ENCODE measurements at regions not wholly inside any gene's neighbourhood (a gene's known extent, or its start where the extent isn't known, plus 50 kb on each side); places are given as distances from the start of the nearest gene placed in this dataset.
"Not testable (repeated sequence)": the region's sequence is repeated elsewhere in the genome, so short reads cannot be mapped to it uniquely, and the experiment has no call there.

DNA sequence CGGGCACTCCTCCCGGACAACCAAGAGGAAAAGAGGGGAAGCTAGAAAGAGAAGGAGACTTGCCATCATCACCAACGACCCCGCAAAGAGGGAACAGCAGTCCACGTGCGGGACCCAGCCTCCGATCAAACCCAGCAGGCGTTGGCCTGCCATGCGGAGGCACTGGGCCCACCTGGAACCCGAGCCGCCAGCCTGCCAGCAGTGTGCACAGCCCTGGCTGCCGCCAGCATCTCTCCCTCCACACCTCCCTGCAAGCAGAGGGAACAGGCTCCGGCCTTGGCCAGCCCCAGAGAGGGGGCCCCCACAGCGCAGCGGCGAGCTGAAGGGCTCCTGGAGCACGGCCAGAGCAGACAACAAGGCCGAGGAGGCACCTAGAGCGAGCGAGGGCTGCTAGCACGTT, 1244.7 kb upstream of the B3GALT2 start:
- no peaks in the 10 kb centered on the region for H3K27me3 ChIP-seq
- no peak overlapping the region for H3K4me3 ChIP-seq (replicated peaks in 1 of 3)
- no peaks in the 10 kb centered on the region for H3K4me1 ChIP-seq
- 87 to 93% methylated on average over 20 to 21 of the region's 21 CpGs for WGBS, 2 donors
- no peaks in the 10 kb centered on the region for H3K36me3 ChIP-seq
- TF ChIP-seq, protein P1, sequence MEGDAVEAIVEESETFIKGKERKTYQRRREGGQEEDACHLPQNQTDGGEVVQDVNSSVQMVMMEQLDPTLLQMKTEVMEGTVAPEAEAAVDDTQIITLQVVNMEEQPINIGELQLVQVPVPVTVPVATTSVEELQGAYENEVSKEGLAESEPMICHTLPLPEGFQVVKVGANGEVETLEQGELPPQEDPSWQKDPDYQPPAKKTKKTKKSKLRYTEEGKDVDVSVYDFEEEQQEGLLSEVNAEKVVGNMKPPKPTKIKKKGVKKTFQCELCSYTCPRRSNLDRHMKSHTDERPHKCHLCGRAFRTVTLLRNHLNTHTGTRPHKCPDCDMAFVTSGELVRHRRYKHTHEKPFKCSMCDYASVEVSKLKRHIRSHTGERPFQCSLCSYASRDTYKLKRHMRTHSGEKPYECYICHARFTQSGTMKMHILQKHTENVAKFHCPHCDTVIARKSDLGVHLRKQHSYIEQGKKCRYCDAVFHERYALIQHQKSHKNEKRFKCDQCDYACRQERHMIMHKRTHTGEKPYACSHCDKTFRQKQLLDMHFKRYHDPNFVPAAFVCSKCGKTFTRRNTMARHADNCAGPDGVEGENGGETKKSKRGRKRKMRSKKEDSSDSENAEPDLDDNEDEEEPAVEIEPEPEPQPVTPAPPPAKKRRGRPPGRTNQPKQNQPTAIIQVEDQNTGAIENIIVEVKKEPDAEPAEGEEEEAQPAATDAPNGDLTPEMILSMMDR (IDR thresholded peaks at IDR 0.05), result no peak
- no peak for TF ChIP-seq POLR2A (IDR thresholded peaks at IDR 0.05)
- no peak overlapping the region for H3K27ac ChIP-seq
- no peak for DNase-seq
- intact Hi-C loops (cut with DNase I), result no loop called here
- no peaks in the 10 kb centered on the region for H3K9me3 ChIP-seq

DNA sequence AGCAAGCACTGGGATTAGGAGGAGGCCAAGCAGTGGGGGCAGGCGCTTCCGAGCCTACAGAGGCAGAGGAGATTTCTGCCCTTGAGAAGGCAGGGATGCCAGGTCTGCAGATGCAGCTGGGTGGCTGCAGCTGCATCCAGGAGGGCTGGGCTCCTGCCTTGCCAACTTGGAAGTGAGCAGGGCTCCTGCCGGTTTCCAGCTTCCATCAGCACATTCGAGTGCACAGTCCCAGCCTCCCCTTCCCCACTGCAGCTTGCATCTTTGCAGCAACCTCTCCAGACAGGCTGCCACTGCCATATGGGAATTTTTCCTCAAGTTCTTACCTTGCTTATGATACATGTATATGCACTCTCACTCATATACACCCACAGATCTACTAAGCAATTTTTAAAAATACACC, 1234.3 kb upstream of the B3GALT2 start:
- Histone ChIP-seq H3K4me3 (replicated peaks in 1 of 3) (no peak overlapping the region), H3K27me3 (no peaks in the 10 kb centered on the region), H3K36me3 (no peaks in the 10 kb centered on the region), H3K27ac (no peak overlapping the region), H3K9me3 (no peaks in the 10 kb centered on the region), H3K4me1 (no peaks in the 10 kb centered on the region)
- TF ChIP-seq, protein P1 (IDR thresholded peaks at IDR 0.05), result no peak
- no peak for TF ChIP-seq POLR2A (IDR thresholded peaks at IDR 0.05)
- WGBS, 2 donors, result 85 to 86% methylated on average over 1 to 4 of the region's 4 CpGs
- DNase-seq, result no peak
- intact Hi-C loops (cut with DNase I), result no loop called here

DNA sequence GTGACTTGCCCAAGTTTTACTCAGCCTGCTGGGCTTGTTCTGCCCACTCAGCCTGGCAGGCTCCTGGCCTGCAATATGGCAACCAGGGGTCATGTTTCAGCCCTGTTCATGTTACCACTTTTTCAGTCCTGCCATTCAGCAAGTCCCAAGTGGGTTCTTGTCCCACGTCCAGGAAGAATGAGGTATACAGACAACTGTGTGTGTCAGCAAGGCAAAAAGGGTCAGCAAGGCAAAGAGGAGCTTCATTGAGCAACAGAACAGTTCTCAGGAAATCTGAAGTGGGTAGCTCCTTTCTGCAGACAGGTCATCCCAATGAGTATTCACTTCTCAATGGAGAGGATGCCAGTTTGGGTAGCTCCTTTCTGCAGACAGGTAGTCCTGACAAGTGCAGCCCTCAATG, 1233.3 kb upstream of the B3GALT2 start:
- Histone ChIP-seq H3K4me3 (replicated peaks in 1 of 3) (no peak overlapping the region), H3K36me3 (no peaks in the 10 kb centered on the region), H3K4me1 (no peaks in the 10 kb centered on the region), H3K27me3 (no peaks in the 10 kb centered on the region), H3K9me3 (no peaks in the 10 kb centered on the region), H3K27ac (no peak overlapping the region)
- intact Hi-C loops (cut with DNase I), result no loop called here
- TF ChIP-seq POLR2A (IDR thresholded peaks at IDR 0.05), result no peak
- TF ChIP-seq, protein P1 (IDR thresholded peaks at IDR 0.05), result no peak
- DNase-seq, result no peak
- WGBS, 2 donors, result 63 to 86% methylated on average over 1 of the region's 1 CpG

DNA sequence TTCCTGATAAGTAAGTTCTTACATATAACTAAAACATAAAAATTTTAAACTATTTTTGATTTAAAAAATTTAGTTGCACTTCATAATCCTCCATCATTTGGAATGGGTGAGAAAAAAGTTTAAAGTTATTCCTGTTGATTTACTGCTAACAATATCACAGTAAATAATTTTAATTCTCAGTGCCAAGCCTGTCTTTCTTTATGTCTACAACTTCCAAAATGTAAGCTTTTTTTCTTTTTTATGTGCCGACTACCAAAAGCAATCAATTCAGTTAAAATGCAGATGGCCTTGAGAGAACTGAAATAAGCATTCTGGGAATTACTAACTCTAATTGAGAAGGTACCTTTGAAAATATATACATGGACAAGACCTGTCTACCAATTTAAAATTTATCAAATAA, 1224.3 kb upstream of the B3GALT2 start:
- TF ChIP-seq, protein P1 (IDR thresholded peaks at IDR 0.05), result no peak
- TF ChIP-seq POLR2A (IDR thresholded peaks at IDR 0.05), result no peak
- intact Hi-C loops (cut with DNase I), result no loop called here
- DNase-seq, result no peak
- H3K4me1 ChIP-seq, result no peaks in the 10 kb centered on the region
- H3K27me3 ChIP-seq, result no peaks in the 10 kb centered on the region
- 88 to 93% methylated on average over 1 of the region's 1 CpG for WGBS, 2 donors
- H3K27ac ChIP-seq, result no peak overlapping the region
- no peaks in the 10 kb centered on the region for H3K36me3 ChIP-seq
- H3K9me3 ChIP-seq, result no peaks in the 10 kb centered on the region
- H3K4me3 ChIP-seq (replicated peaks in 1 of 3), result no peak overlapping the region

DNA sequence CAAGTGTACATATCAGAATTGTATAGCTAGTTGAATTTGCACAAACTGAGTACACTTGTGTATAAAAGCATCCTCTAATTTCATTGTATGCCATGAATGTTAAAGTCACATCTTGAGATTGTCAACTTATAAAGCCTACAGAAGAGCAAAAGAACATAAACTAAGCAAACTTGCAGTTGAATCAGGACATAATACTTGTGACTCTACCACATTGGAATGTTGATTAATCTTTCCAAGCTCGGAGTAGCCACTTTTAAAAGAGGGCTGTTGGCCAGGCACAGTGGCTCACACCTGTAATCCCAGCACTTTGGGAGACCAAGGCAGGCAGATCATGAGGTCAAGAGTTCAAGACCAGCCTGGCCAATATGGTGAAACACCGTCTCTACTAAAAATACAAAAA, 1220.8 kb upstream of the B3GALT2 start:
- H3K4me3 ChIP-seq (replicated peaks in 1 of 3); H3K4me1 ChIP-seq; H3K9me3 ChIP-seq; H3K27me3 ChIP-seq; intact Hi-C loops (cut with DNase I); H3K36me3 ChIP-seq; H3K27ac ChIP-seq; DNase-seq: not testable (repeated sequence)
- WGBS, 2 donors, result 52 to 69% methylated on average over 2 of the region's 2 CpGs

DNA sequence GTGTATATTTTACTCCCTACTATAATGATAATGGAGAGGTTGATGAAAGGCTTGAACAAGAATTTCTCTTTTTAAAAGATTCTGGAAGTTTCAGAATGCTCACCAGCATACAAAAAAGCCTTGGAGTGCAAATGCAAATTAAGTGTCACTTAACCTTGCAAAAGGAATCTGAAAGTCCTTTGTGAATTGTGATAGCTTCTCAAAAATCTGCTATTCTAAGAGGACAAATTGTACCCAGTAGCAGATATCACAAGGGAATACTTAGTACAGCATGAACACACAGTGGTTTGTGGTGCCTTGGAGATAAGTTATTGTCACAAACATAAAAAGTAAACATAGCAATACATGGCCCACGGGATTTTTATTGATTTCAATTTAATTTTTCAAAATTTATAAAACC, 1208.3 kb upstream of the B3GALT2 start:
- no peak for TF ChIP-seq POLR2A (IDR thresholded peaks at IDR 0.05)
- TF ChIP-seq, protein P1 (IDR thresholded peaks at IDR 0.05), result no peak
- 59 to 69% methylated on average over 1 of the region's 1 CpG for WGBS, 2 donors
- Histone ChIP-seq H3K4me3 (replicated peaks in 1 of 3) (no peak overlapping the region), H3K36me3 (no peaks in the 10 kb centered on the region), H3K4me1 (no peaks in the 10 kb centered on the region), H3K27me3 (no peaks in the 10 kb centered on the region), H3K27ac (no peak overlapping the region), H3K9me3 (no peaks in the 10 kb centered on the region)
- no peak for DNase-seq
- intact Hi-C loops (cut with DNase I), result no loop called here

Data from thyroid gland (tissue), 4 donors.